ENCODE measurements at regions not wholly inside any gene's neighbourhood (a gene's known extent, or its start where the extent isn't known, plus 50 kb on each side); places are given as distances from the start of the nearest gene placed in this dataset.
A peak's percentile ranks its signal among the peaks of the same experiment; 100 is the strongest.

GRCh38 chr7:54678763-54679489 lies 80.1 kb downstream of the SEC61G start (continued):
- TF ChIP-seq ZNF766 (CRISPR knock-in tag; conservative IDR thresholded peaks at IDR 0.05) (peak; percentile 74; the same call in 1 of the 2 replicates), NR2C1 (IDR thresholded peaks at IDR 0.05) (no peak), NR2C1 (tag; IDR thresholded peaks at IDR 0.05) (0 out of 2 replicates have a peak, but pooled peaks have one; percentile 20), NFRKB (IDR thresholded peaks at IDR 0.05; ENCODE audit: low read depth) (no peak), CREB3 (tag; conservative IDR thresholded peaks at IDR 0.05; ENCODE audit: low read depth) (0 out of 2 replicates have a peak, but pooled peaks have one; percentile 53), KHSRP (IDR thresholded peaks at IDR 0.05) (no peak), ZKSCAN3 (CRISPR knock-in tag; IDR thresholded peaks at IDR 0.05) (no peak), NFYB (IDR thresholded peaks at IDR 0.05; ENCODE audit: extremely low read depth, insufficient read length) (no peak), ZNF445 (CRISPR knock-in tag; IDR thresholded peaks at IDR 0.05; ENCODE audit: low read depth) (no peak), ATF7 (IDR thresholded peaks at IDR 0.05) (no peak), BRD4 (IDR thresholded peaks at IDR 0.05) (no peak), PCBP2 (IDR thresholded peaks at IDR 0.05; ENCODE audit: low read depth, low read length, poor library complexity, severe bottlenecking) (no peak), RAD21 (CRISPR knock-in tag; conservative IDR thresholded peaks at IDR 0.05 in 1 of 2, IDR thresholded peaks at IDR 0.05 in 1 of 2) (peak; percentile 11 to 40; a peak in 1 of 4 replicates), SRSF1 (IDR thresholded peaks at IDR 0.05; ENCODE audit: low read depth, low read length) (no peak), FOXJ3 (CRISPR knock-in tag; IDR thresholded peaks at IDR 0.05) (no peak), THRB (CRISPR knock-in tag; conservative IDR thresholded peaks at IDR 0.05) (no peak), ELF4 (CRISPR knock-in tag; IDR thresholded peaks at IDR 0.05) (no peak), PPARD (CRISPR knock-in tag; IDR thresholded peaks at IDR 0.05) (no peak), HEY1 (CRISPR knock-in tag; IDR thresholded peaks at IDR 0.05; ENCODE audit: borderline replicate concordance) (no peak), PHF21A (IDR thresholded peaks at IDR 0.05; ENCODE audit: borderline replicate concordance, low read depth) (no peak), HDAC2 (IDR thresholded peaks at IDR 0.05) (no peak)
- TF ChIP-seq, protein P1, sequence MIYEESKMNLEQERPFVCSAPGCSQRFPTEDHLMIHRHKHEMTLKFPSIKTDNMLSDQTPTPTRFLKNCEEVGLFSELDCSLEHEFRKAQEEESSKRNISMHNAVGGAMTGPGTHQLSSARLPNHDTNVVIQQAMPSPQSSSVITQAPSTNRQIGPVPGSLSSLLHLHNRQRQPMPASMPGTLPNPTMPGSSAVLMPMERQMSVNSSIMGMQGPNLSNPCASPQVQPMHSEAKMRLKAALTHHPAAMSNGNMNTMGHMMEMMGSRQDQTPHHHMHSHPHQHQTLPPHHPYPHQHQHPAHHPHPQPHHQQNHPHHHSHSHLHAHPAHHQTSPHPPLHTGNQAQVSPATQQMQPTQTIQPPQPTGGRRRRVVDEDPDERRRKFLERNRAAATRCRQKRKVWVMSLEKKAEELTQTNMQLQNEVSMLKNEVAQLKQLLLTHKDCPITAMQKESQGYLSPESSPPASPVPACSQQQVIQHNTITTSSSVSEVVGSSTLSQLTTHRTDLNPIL (CRISPR knock-in tag; IDR thresholded peaks at IDR 0.05): no peak
- TF ChIP-seq, protein P2, sequence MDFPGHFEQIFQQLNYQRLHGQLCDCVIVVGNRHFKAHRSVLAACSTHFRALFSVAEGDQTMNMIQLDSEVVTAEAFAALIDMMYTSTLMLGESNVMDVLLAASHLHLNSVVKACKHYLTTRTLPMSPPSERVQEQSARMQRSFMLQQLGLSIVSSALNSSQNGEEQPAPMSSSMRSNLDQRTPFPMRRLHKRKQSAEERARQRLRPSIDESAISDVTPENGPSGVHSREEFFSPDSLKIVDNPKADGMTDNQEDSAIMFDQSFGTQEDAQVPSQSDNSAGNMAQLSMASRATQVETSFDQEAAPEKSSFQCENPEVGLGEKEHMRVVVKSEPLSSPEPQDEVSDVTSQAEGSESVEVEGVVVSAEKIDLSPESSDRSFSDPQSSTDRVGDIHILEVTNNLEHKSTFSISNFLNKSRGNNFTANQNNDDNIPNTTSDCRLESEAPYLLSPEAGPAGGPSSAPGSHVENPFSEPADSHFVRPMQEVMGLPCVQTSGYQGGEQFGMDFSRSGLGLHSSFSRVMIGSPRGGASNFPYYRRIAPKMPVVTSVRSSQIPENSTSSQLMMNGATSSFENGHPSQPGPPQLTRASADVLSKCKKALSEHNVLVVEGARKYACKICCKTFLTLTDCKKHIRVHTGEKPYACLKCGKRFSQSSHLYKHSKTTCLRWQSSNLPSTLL (IDR thresholded peaks at IDR 0.05): no peak
- TF ChIP-seq, protein P3, sequence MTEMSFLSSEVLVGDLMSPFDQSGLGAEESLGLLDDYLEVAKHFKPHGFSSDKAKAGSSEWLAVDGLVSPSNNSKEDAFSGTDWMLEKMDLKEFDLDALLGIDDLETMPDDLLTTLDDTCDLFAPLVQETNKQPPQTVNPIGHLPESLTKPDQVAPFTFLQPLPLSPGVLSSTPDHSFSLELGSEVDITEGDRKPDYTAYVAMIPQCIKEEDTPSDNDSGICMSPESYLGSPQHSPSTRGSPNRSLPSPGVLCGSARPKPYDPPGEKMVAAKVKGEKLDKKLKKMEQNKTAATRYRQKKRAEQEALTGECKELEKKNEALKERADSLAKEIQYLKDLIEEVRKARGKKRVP (CRISPR knock-in tag; IDR thresholded peaks at IDR 0.05): no peak

All from K562 (cell line).